Bone marrow (tissue), 2 donors: ENCODE measurements at regions not wholly inside any gene's neighbourhood (a gene's known extent, or its start where the extent isn't known, plus 50 kb on each side); places are given as distances from the start of the nearest gene placed in this dataset.

Experiments
- DNase-seq, 2 donors: peaks; one replicate each; lab custom pipeline; 2025; lab: John Stamatoyannopoulos, UW

- DNase-seq = no peak
Measured at GRCh38 chr11:116162086-116162885, 610.5 kb downstream of the BUD13 start.

- no peak for DNase-seq
Measured at GRCh38 chr11:116148645-116149044, 624.1 kb downstream of the BUD13 start.

GRCh38 chr11:116148056-116148455 lies 624.7 kb downstream of the BUD13 start:
- DNase-seq = no peak

- no peak for DNase-seq
Measured at GRCh38 chr11:116145187-116145865, 627.5 kb downstream of the BUD13 start.

- DNase-seq = no peak
Measured at GRCh38 chr11:116144387-116144958, 628.3 kb downstream of the BUD13 start.

- DNase-seq = no peak
Measured at GRCh38 chr11:116138280-116138679, 634.1 kb upstream of the CADM1 start.

GRCh38 chr11:116137753-116138152 lies 633.5 kb upstream of the CADM1 start:
- DNase-seq = no peak

- no peak for DNase-seq
Measured at GRCh38 chr11:116136987-116137674, 632.9 kb upstream of the CADM1 start.

GRCh38 chr11:116135891-116136290 lies 631.7 kb upstream of the CADM1 start:
- no peak for DNase-seq

- no peak for DNase-seq
Measured at GRCh38 chr11:116134450-116134849, 630.2 kb upstream of the CADM1 start.

- no peak for DNase-seq
Measured at GRCh38 chr11:116132273-116132978, 628.2 kb upstream of the CADM1 start.

GRCh38 chr11:116130122-116130521 lies 625.9 kb upstream of the CADM1 start:
- DNase-seq = no peak

- no peak for DNase-seq
Measured at GRCh38 chr11:116129456-116129855, 625.2 kb upstream of the CADM1 start.

- DNase-seq = no peak
Measured at GRCh38 chr11:116126562-116126961, 622.3 kb upstream of the CADM1 start.

GRCh38 chr11:116124922-116125714 lies 620.9 kb upstream of the CADM1 start:
- no peak for DNase-seq

- no peak for DNase-seq
Measured at GRCh38 chr11:116123739-116124138, 619.5 kb upstream of the CADM1 start.

GRCh38 chr11:116122697-116123472 lies 618.7 kb upstream of the CADM1 start:
- no peak for DNase-seq

- no peak for DNase-seq
Measured at GRCh38 chr11:116119158-116119557, 614.9 kb upstream of the CADM1 start.

- DNase-seq = no peak
Measured at GRCh38 chr11:116118138-116118470, 613.9 kb upstream of the CADM1 start.

- no peak for DNase-seq
Measured at GRCh38 chr11:116117331-116118137, 613.3 kb upstream of the CADM1 start.
